ENCODE measurements at regions not wholly inside any gene's neighbourhood (a gene's known extent, or its start where the extent isn't known, plus 50 kb on each side); places are given as distances from the start of the nearest gene placed in this dataset.

- intact Hi-C loops (cut with DNase I), result no loop called here
- no peak for TF ChIP-seq EP300 (IDR thresholded peaks at IDR 0.05)
- TF ChIP-seq POLR2AphosphoS5 (IDR thresholded peaks at IDR 0.05), result no peak
- TF ChIP-seq POLR2A (IDR thresholded peaks at IDR 0.05), result no peak
- TF ChIP-seq, protein P1, sequence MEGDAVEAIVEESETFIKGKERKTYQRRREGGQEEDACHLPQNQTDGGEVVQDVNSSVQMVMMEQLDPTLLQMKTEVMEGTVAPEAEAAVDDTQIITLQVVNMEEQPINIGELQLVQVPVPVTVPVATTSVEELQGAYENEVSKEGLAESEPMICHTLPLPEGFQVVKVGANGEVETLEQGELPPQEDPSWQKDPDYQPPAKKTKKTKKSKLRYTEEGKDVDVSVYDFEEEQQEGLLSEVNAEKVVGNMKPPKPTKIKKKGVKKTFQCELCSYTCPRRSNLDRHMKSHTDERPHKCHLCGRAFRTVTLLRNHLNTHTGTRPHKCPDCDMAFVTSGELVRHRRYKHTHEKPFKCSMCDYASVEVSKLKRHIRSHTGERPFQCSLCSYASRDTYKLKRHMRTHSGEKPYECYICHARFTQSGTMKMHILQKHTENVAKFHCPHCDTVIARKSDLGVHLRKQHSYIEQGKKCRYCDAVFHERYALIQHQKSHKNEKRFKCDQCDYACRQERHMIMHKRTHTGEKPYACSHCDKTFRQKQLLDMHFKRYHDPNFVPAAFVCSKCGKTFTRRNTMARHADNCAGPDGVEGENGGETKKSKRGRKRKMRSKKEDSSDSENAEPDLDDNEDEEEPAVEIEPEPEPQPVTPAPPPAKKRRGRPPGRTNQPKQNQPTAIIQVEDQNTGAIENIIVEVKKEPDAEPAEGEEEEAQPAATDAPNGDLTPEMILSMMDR (IDR thresholded peaks at IDR 0.05), result no peak
- Histone ChIP-seq H3K27ac (no peak overlapping the region), H3K9me3 (no peaks in the 10 kb centered on the region), H3K4me1 (no peaks in the 10 kb centered on the region), H3K36me3 (no peaks in the 10 kb centered on the region), H3K4me3 (no peak overlapping the region), H3K27me3 (no peaks in the 10 kb centered on the region)
- 56 to 63% methylated on average over 1 of the region's 1 CpG for WGBS, 2 donors
- no peak for DNase-seq
Observed at GRCh38 chr9:100913257-100913656, 115.3 kb upstream of the PLPPR1 start.

GRCh38 chr9:100914266-100914665 is 114.3 kb upstream of the PLPPR1 start:
- no peaks in the 10 kb centered on the region for H3K36me3 ChIP-seq
- no peak overlapping the region for H3K4me3 ChIP-seq
- no peaks in the 10 kb centered on the region for H3K27me3 ChIP-seq
- intact Hi-C loops (cut with DNase I), result no loop called here
- DNase-seq, result no peak
- no peaks in the 10 kb centered on the region for H3K4me1 ChIP-seq
- WGBS, 2 donors, result 91 to 98% methylated on average over 3 of the region's 3 CpGs
- TF ChIP-seq POLR2AphosphoS5 (IDR thresholded peaks at IDR 0.05) (no peak), POLR2A (IDR thresholded peaks at IDR 0.05) (no peak), EP300 (IDR thresholded peaks at IDR 0.05) (no peak)
- TF ChIP-seq, protein P1 (IDR thresholded peaks at IDR 0.05), result no peak
- no peak overlapping the region for H3K27ac ChIP-seq
- no peaks in the 10 kb centered on the region for H3K9me3 ChIP-seq

GRCh38 chr9:100919506-100919905 is 109.0 kb upstream of the PLPPR1 start:
- Histone ChIP-seq H3K27me3 (no peaks in the 10 kb centered on the region), H3K36me3 (no peaks in the 10 kb centered on the region), H3K4me3 (no peak overlapping the region), H3K27ac (no peak overlapping the region), H3K9me3 (no peaks in the 10 kb centered on the region), H3K4me1 (no peaks in the 10 kb centered on the region)
- intact Hi-C loops (cut with DNase I), result no loop called here
- TF ChIP-seq POLR2AphosphoS5 (IDR thresholded peaks at IDR 0.05) (no peak), EP300 (IDR thresholded peaks at IDR 0.05) (no peak), POLR2A (IDR thresholded peaks at IDR 0.05) (no peak)
- TF ChIP-seq, protein P1 (IDR thresholded peaks at IDR 0.05), result no peak
- 93 to 94% methylated on average over 3 of the region's 3 CpGs for WGBS, 2 donors
- no peak for DNase-seq

GRCh38 chr9:100926366-100926765 is 102.2 kb upstream of the PLPPR1 start:
- Histone ChIP-seq H3K36me3 (no peaks in the 10 kb centered on the region), H3K9me3 (no peaks in the 10 kb centered on the region), H3K4me3 (no peak overlapping the region), H3K27ac (no peak overlapping the region), H3K4me1 (no peaks in the 10 kb centered on the region), H3K27me3 (no peaks in the 10 kb centered on the region)
- no peak for DNase-seq
- WGBS, 2 donors, result 68 to 80% methylated on average over 2 of the region's 2 CpGs
- no peak for TF ChIP-seq POLR2AphosphoS5 (IDR thresholded peaks at IDR 0.05)
- intact Hi-C loops (cut with DNase I), result no loop called here

- no peaks in the 10 kb centered on the region for H3K27me3 ChIP-seq
- intact Hi-C loops (cut with DNase I), result no loop called here
- 84 to 96% methylated on average over 2 of the region's 2 CpGs for WGBS, 2 donors
- H3K4me3 ChIP-seq, result no peak overlapping the region
- H3K4me1 ChIP-seq, result no peaks in the 10 kb centered on the region
- no peak for TF ChIP-seq POLR2A (IDR thresholded peaks at IDR 0.05)
- no peak for TF ChIP-seq POLR2AphosphoS5 (IDR thresholded peaks at IDR 0.05)
- TF ChIP-seq, protein P1 (IDR thresholded peaks at IDR 0.05), result no peak
- TF ChIP-seq EP300 (IDR thresholded peaks at IDR 0.05), result no peak
- no peaks in the 10 kb centered on the region for H3K9me3 ChIP-seq
- no peak for DNase-seq
- H3K27ac ChIP-seq, result no peak overlapping the region
- H3K36me3 ChIP-seq, result no peaks in the 10 kb centered on the region
Observed at GRCh38 chr9:100927763-100928162, 100.8 kb upstream of the PLPPR1 start.
